ENCODE measurements at regions not wholly inside any gene's neighbourhood (a gene's known extent, or its start where the extent isn't known, plus 50 kb on each side); places are given as distances from the start of the nearest gene placed in this dataset.

GRCh38 chr3:21140785-21141184 lies 610.2 kb downstream of the ZNF385D start (continued):
- TF ChIP-seq, protein P1, sequence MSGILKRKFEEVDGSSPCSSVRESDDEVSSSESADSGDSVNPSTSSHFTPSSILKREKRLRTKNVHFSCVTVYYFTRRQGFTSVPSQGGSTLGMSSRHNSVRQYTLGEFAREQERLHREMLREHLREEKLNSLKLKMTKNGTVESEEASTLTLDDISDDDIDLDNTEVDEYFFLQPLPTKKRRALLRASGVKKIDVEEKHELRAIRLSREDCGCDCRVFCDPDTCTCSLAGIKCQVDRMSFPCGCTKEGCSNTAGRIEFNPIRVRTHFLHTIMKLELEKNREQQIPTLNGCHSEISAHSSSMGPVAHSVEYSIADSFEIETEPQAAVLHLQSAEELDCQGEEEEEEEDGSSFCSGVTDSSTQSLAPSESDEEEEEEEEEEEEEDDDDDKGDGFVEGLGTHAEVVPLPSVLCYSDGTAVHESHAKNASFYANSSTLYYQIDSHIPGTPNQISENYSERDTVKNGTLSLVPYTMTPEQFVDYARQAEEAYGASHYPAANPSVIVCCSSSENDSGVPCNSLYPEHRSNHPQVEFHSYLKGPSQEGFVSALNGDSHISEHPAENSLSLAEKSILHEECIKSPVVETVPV (CRISPR knock-in tag; IDR thresholded peaks at IDR 0.05), result no peak

- ATAC-seq, result no peak
- no peak for TF ChIP-seq TCF4 (CRISPR knock-in tag; IDR thresholded peaks at IDR 0.05; ENCODE audit: borderline replicate concordance)
- TF ChIP-seq ZNF70 (CRISPR knock-in tag; IDR thresholded peaks at IDR 0.05), result no peak
- no peak for TF ChIP-seq CSDC2 (CRISPR knock-in tag; IDR thresholded peaks at IDR 0.05)
- TF ChIP-seq ZNF565 (CRISPR knock-in tag; conservative IDR thresholded peaks at IDR 0.05; ENCODE audit: low read depth), result no peak
- no peak for TF ChIP-seq TSHZ2 (CRISPR knock-in tag; IDR thresholded peaks at IDR 0.05)
- no peak for TF ChIP-seq TOX (CRISPR knock-in tag; IDR thresholded peaks at IDR 0.05; ENCODE audit: borderline replicate concordance)
- TF ChIP-seq, protein P1 (CRISPR knock-in tag; IDR thresholded peaks at IDR 0.05), result no peak
These were observed 612.9 kb downstream of the ZNF385D start for GRCh38 chr3:21138085-21138484.

- no peak for ATAC-seq
- TF ChIP-seq ZNF565 (CRISPR knock-in tag; conservative IDR thresholded peaks at IDR 0.05; ENCODE audit: low read depth) (no peak), TCF4 (CRISPR knock-in tag; IDR thresholded peaks at IDR 0.05; ENCODE audit: borderline replicate concordance) (no peak), CSDC2 (CRISPR knock-in tag; IDR thresholded peaks at IDR 0.05) (no peak), PPARA (CRISPR knock-in tag; IDR thresholded peaks at IDR 0.05; ENCODE audit: borderline replicate concordance) (no peak), RARB (CRISPR knock-in tag; IDR thresholded peaks at IDR 0.05) (no peak), ZNF70 (CRISPR knock-in tag; IDR thresholded peaks at IDR 0.05) (no peak), ZFP3 (CRISPR knock-in tag; IDR thresholded peaks at IDR 0.05) (no peak), OSR1 (CRISPR knock-in tag; IDR thresholded peaks at IDR 0.05) (no peak), PATZ1 (CRISPR knock-in tag; IDR thresholded peaks at IDR 0.05; ENCODE audit: borderline replicate concordance) (no peak), SNAI2 (CRISPR knock-in tag; IDR thresholded peaks at IDR 0.05) (no peak), BACH2 (CRISPR knock-in tag; IDR thresholded peaks at IDR 0.05; ENCODE audit: borderline replicate concordance) (no peak), TSHZ2 (CRISPR knock-in tag; IDR thresholded peaks at IDR 0.05) (no peak), GLIS3 (CRISPR knock-in tag; IDR thresholded peaks at IDR 0.05) (no peak), ZC3H10 (CRISPR knock-in tag; IDR thresholded peaks at IDR 0.05) (no peak), CREB5 (CRISPR knock-in tag; IDR thresholded peaks at IDR 0.05; ENCODE audit: low read depth) (no peak), ZFP30 (CRISPR knock-in tag; IDR thresholded peaks at IDR 0.05) (no peak)
These were observed 618.1 kb downstream of the ZNF385D start for GRCh38 chr3:21132896-21133295.

Measured in SK-N-SH treated with all-trans-retinoic acid at 6 μM for 48 hours (cell line).